GM12878 (cell line): ENCODE measurements at regions not wholly inside any gene's neighbourhood (a gene's known extent, or its start where the extent isn't known, plus 50 kb on each side); places are given as distances from the start of the nearest gene placed in this dataset.

Source experiments
- BACH1 ChIP-seq: fragments of 450-650 bp; IDR thresholded peaks from 2 replicates; pipeline ENCODE4 v1.6.1; 2017; ENCODE audit warnings: mild to moderate bottlenecking, borderline replicate concordance
- NFIC ChIP-seq: IDR thresholded peaks from 2 replicates; pipeline ENCODE4 v1.6.1; 2012; ENCODE audit warnings: low read depth, mild to moderate bottlenecking, inconsistent platforms, low read length, moderate library complexity
- SP1 ChIP-seq: IDR thresholded peaks from one replicate; pipeline ENCODE4 v1.6.1; 2011; ENCODE audit warnings: low read depth, low read length
- SREBF1 ChIP-seq: IDR thresholded peaks from 2 replicates; pipeline ENCODE4 v1.6.1; 2012; ENCODE audit warnings: mild to moderate bottlenecking, low read length
- SUPT20H ChIP-seq: IDR thresholded peaks from 2 replicates; pipeline ENCODE4 v1.6.1; 2011; ENCODE audit warnings: low read depth, mild to moderate bottlenecking, low read length, moderate library complexity, borderline replicate concordance; ENCODE audit not compliant: control insufficient read depth
- SUZ12 ChIP-seq: fragments of 200-600 bp; sonication (generic); IDR thresholded peaks from one replicate; pipeline ENCODE4 v1.6.1; 2018; ENCODE audit warnings: antibody characterized with exemption, mild to moderate bottlenecking; ENCODE audit not compliant: unreplicated experiment
- TF ChIP-seq, protein P1 (sequence below): IDR thresholded peaks from 2 replicates; pipeline ENCODE4 v1.6.1; 2011; ENCODE audit warnings: borderline replicate concordance, low read depth, mild to moderate bottlenecking, moderate library complexity, low read length; ENCODE audit not compliant: insufficient read depth, poor library complexity, severe bottlenecking
- TF ChIP-seq, protein P2 (sequence below): IDR thresholded peaks from 2 replicates; pipeline ENCODE4 v1.6.1; 2011; ENCODE audit warnings: borderline replicate concordance, low read depth, mild to moderate bottlenecking, moderate library complexity, mixed read lengths, low read length; ENCODE audit not compliant: insufficient read depth; ENCODE audit errors: extremely low read length
- TF ChIP-seq, protein P3 (sequence below): fragments of 450-650 bp; IDR thresholded peaks from 2 replicates; pipeline ENCODE4 v1.6.1; 2017; ENCODE audit warnings: mild to moderate bottlenecking

DNA sequence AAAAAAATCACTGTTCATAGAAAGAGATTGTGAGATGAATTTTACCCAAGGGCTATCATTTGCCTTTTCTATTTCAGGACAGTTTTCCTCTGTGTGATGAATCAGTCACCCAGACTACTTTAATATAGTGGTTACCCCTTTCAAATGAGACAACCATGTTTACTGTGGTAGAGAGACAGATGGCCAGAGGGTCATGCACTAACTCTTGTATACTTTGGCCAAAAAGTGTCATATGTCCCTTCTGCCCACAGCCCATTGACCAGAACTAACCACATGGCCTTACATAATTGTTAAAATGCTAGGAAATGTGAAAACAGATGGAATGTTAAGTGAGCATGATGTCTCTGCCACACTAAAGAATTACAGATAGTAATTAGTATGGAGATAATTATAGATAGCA, 498.7 kb downstream of the DACH1 start (continued):
- TF ChIP-seq, protein P1, sequence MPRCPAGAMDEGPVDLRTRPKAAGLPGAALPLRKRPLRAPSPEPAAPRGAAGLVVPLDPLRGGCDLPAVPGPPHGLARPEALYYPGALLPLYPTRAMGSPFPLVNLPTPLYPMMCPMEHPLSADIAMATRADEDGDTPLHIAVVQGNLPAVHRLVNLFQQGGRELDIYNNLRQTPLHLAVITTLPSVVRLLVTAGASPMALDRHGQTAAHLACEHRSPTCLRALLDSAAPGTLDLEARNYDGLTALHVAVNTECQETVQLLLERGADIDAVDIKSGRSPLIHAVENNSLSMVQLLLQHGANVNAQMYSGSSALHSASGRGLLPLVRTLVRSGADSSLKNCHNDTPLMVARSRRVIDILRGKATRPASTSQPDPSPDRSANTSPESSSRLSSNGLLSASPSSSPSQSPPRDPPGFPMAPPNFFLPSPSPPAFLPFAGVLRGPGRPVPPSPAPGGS, result no peak
- TF ChIP-seq, protein P2, sequence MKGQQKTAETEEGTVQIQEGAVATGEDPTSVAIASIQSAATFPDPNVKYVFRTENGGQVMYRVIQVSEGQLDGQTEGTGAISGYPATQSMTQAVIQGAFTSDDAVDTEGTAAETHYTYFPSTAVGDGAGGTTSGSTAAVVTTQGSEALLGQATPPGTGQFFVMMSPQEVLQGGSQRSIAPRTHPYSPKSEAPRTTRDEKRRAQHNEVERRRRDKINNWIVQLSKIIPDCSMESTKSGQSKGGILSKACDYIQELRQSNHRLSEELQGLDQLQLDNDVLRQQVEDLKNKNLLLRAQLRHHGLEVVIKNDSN, result no peak
- TF ChIP-seq SREBF1 (no peak), SUZ12 (no peak), SP1 (no peak), SUPT20H (no peak), NFIC (no peak), BACH1 (no peak)
- TF ChIP-seq, protein P3, sequence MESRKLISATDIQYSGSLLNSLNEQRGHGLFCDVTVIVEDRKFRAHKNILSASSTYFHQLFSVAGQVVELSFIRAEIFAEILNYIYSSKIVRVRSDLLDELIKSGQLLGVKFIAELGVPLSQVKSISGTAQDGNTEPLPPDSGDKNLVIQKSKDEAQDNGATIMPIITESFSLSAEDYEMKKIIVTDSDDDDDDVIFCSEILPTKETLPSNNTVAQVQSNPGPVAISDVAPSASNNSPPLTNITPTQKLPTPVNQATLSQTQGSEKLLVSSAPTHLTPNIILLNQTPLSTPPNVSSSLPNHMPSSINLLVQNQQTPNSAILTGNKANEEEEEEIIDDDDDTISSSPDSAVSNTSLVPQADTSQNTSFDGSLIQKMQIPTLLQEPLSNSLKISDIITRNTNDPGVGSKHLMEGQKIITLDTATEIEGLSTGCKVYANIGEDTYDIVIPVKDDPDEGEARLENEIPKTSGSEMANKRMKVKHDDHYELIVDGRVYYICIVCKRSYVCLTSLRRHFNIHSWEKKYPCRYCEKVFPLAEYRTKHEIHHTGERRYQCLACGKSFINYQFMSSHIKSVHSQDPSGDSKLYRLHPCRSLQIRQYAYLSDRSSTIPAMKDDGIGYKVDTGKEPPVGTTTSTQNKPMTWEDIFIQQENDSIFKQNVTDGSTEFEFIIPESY, result no peak
